HG03175 (cell line): ENCODE measurements at regions not wholly inside any gene's neighbourhood (a gene's known extent, or its start where the extent isn't known, plus 50 kb on each side); places are given as distances from the start of the nearest gene placed in this dataset.

Experiments
- ATAC-seq: cut with Tn5 transposase; IDR thresholded peaks from one replicate; pipeline ENCODE4 v1.9.1; 2021; ENCODE audit warnings: mild to moderate bottlenecking, moderate library complexity; ENCODE audit not compliant: unreplicated experiment

GRCh38 chr3:13249664-13250390 lies 170.3 kb downstream of the NUP210 start:
- no peak for ATAC-seq

GRCh38 chr3:13248640-13249039 lies 171.5 kb downstream of the NUP210 start:
- ATAC-seq, result no peak

- ATAC-seq, result no peak
Observed at GRCh38 chr3:13245615-13245978, 172.4 kb upstream of the IQSEC1 start.

- ATAC-seq, result no peak
Observed at GRCh38 chr3:13243586-13243985, 170.4 kb upstream of the IQSEC1 start.

GRCh38 chr3:13242364-13242737 lies 169.1 kb upstream of the IQSEC1 start:
- no peak for ATAC-seq

- ATAC-seq, result no peak
Observed at GRCh38 chr3:13241621-13242363, 168.6 kb upstream of the IQSEC1 start.

GRCh38 chr3:13240928-13241618 lies 167.8 kb upstream of the IQSEC1 start:
- ATAC-seq, result no peak

GRCh38 chr3:13239467-13239760 lies 166.2 kb upstream of the IQSEC1 start:
- ATAC-seq, result no peak

GRCh38 chr3:13238687-13239466 lies 165.6 kb upstream of the IQSEC1 start:
- no peak for ATAC-seq

GRCh38 chr3:13237776-13238490 lies 164.7 kb upstream of the IQSEC1 start:
- ATAC-seq, result no peak

- no peak for ATAC-seq
Observed at GRCh38 chr3:13236557-13237173, 163.4 kb upstream of the IQSEC1 start.

GRCh38 chr3:13235897-13236296 lies 162.7 kb upstream of the IQSEC1 start:
- no peak for ATAC-seq

GRCh38 chr3:13235079-13235478 lies 161.8 kb upstream of the IQSEC1 start:
- no peak for ATAC-seq

- no peak for ATAC-seq
Observed at GRCh38 chr3:13234666-13235065, 161.4 kb upstream of the IQSEC1 start.

- no peak for ATAC-seq
Observed at GRCh38 chr3:13233487-13234485, 160.6 kb upstream of the IQSEC1 start.

- no peak for ATAC-seq
Observed at GRCh38 chr3:13231781-13232666, 158.8 kb upstream of the IQSEC1 start.

GRCh38 chr3:13229273-13229949 lies 156.2 kb upstream of the IQSEC1 start:
- peak; percentile 43 for ATAC-seq

GRCh38 chr3:13228584-13228983 lies 155.4 kb upstream of the IQSEC1 start:
- no peak for ATAC-seq
